OCI-LY1 (cell line): ENCODE measurements at regions not wholly inside any gene's neighbourhood (a gene's known extent, or its start where the extent isn't known, plus 50 kb on each side); places are given as distances from the start of the nearest gene placed in this dataset.

Experiments used
- H2AFZ ChIP-seq: fragments of 200-600 bp; sonication (generic), shearing (Covaris generic); 2 replicates; pipeline ENCODE4 v1.6.0; 2014; ENCODE audit warnings: antibody characterized with exemption, mild to moderate bottlenecking, low read length
- H3F3A ChIP-seq: fragments of 200-600 bp; sonication (generic), shearing (Covaris generic); 2 replicates; pipeline ENCODE4 v1.6.0; 2014; ENCODE audit warnings: mild to moderate bottlenecking, antibody characterized with exemption, low read length, moderate library complexity; ENCODE audit not compliant: insufficient read depth
- H3K27ac ChIP-seq: fragments of 200-600 bp; sonication (generic); 2 replicates; pipeline ENCODE4 v1.5.1; 2014; ENCODE audit warnings: low read length, mixed run types, mild to moderate bottlenecking, low read depth; ENCODE audit not compliant: poor library complexity, severe bottlenecking
- H3K27me3 ChIP-seq: fragments of 200-600 bp; sonication (generic); 2 replicates; pipeline ENCODE4 v1.6.0; 2014; ENCODE audit warnings: antibody characterized with exemption, mild to moderate bottlenecking, low read length, moderate library complexity; ENCODE audit not compliant: insufficient read depth
- H3K36me3 ChIP-seq: fragments of 200-600 bp; sonication (generic); 2 replicates; pipeline ENCODE4 v1.6.1; 2014; ENCODE audit warnings: mild to moderate bottlenecking, antibody characterized with exemption, low read length, moderate library complexity, mixed read lengths; ENCODE audit not compliant: insufficient read depth
- H3K4me1 ChIP-seq: fragments of 200-600 bp; sonication (generic); 2 replicates; pipeline ENCODE4 v1.5.1; 2014; ENCODE audit warnings: mild to moderate bottlenecking, low read length, moderate library complexity; ENCODE audit not compliant: insufficient read depth, severe bottlenecking
- H3K4me2 ChIP-seq: fragments of 200-600 bp; sonication (generic), shearing (Covaris generic); 2 replicates; pipeline ENCODE4 v1.6.1; 2014; ENCODE audit warnings: low read length
- H3K4me3 ChIP-seq: fragments of 200-600 bp; sonication (generic); 2 replicates; pipeline ENCODE4 v1.5.1; 2014; ENCODE audit warnings: low read length, low read depth, mild to moderate bottlenecking, mixed read lengths; ENCODE audit not compliant: poor library complexity, severe bottlenecking
- H3K79me2 ChIP-seq: fragments of 200-600 bp; shearing (Covaris generic); 2 replicates; pipeline ENCODE4 v1.6.1; 2016; ENCODE audit warnings: mixed run types, low read length, mixed read lengths; ENCODE audit not compliant: insufficient read depth
- H3K9ac ChIP-seq: fragments of 200-600 bp; sonication (generic), shearing (Covaris generic); 2 replicates; pipeline ENCODE4 v1.6.1; 2014; ENCODE audit warnings: mild to moderate bottlenecking, low read length, mixed read lengths
- H3K9me2 ChIP-seq: fragments of 200-600 bp; sonication (generic), shearing (Covaris generic); 2 replicates; pipeline ENCODE4 v1.6.1; 2014; ENCODE audit warnings: low read depth, mild to moderate bottlenecking, low read length, mixed read lengths
- H3K9me3 ChIP-seq: fragments of 200-600 bp; shearing (Covaris generic); 2 replicates; pipeline ENCODE4 v1.6.1; 2014; ENCODE audit warnings: low read length, mixed read lengths
- H4K20me1 ChIP-seq: fragments of 200-600 bp; sonication (generic), shearing (Covaris generic); 2 replicates; pipeline ENCODE4 v1.6.0; 2016; ENCODE audit warnings: mild to moderate bottlenecking, low read length; ENCODE audit not compliant: insufficient read depth
- CTCF ChIP-seq: fragments of 200-600 bp; sonication (generic), shearing (Covaris generic); IDR thresholded peaks from 2 replicates; pipeline ENCODE4 v1.5.1; 2017; ENCODE audit warnings: mild to moderate bottlenecking, antibody characterized with exemption, low read length, moderate library complexity, mixed read lengths
- EZH2 ChIP-seq: fragments of 200-600 bp; sonication (generic), shearing (Covaris generic); IDR thresholded peaks from 2 replicates; pipeline ENCODE4 v1.8.0; 2017; ENCODE audit warnings: borderline replicate concordance, mixed run types, mild to moderate bottlenecking, antibody characterized with exemption, low read length, moderate library complexity, mixed read lengths

- no peak overlapping the region for H3K4me3 ChIP-seq
- H3K4me1 ChIP-seq = peaks cover 4% of the 10 kb centered on the region
- no peaks in the 10 kb centered on the region for H3K27me3 ChIP-seq
- no peak overlapping the region for H3K9ac ChIP-seq
- no peaks in the 10 kb centered on the region for H4K20me1 ChIP-seq
- H3K79me2 ChIP-seq = no peaks in the 10 kb centered on the region
- no peaks in the 10 kb centered on the region for H3K9me3 ChIP-seq
- H3K4me2 ChIP-seq = no peak overlapping the region
- no peaks in the 10 kb centered on the region for H3K9me2 ChIP-seq
- TF ChIP-seq EZH2 = no peak
- TF ChIP-seq CTCF = no peak
- H3F3A ChIP-seq = no peaks in the 10 kb centered on the region
- no peaks in the 10 kb centered on the region for H3K36me3 ChIP-seq
- no peak overlapping the region for H3K27ac ChIP-seq
- H2AFZ ChIP-seq = no peak overlapping the region
These were observed 78.9 kb upstream of the POU2AF2 start for GRCh38 chr11:111166598-111166997.

- H3K9ac ChIP-seq = no peak overlapping the region
- H3K4me2 ChIP-seq = no peak overlapping the region
- no peaks in the 10 kb centered on the region; the same call in 1 of the 2 replicates for H3K9me2 ChIP-seq
- H3K4me3 ChIP-seq = no peak overlapping the region
- H3K9me3 ChIP-seq = 0 out of 2 replicates have a peak, but pooled peaks cover 3% of the 10 kb centered on the region
- peaks cover 4% of the 10 kb centered on the region for H3K4me1 ChIP-seq
- no peaks in the 10 kb centered on the region for H3K36me3 ChIP-seq
- H3K27ac ChIP-seq = no peak overlapping the region
- TF ChIP-seq CTCF (no peak; the same call in 1 of the 2 replicates), EZH2 (no peak)
- no peaks in the 10 kb centered on the region for H3F3A ChIP-seq
- H4K20me1 ChIP-seq = no peaks in the 10 kb centered on the region
- H2AFZ ChIP-seq = peak overlapping the region; percentile 41; the same call in 1 of the 2 replicates
- H3K79me2 ChIP-seq = no peaks in the 10 kb centered on the region
- no peaks in the 10 kb centered on the region for H3K27me3 ChIP-seq
These were observed 83.2 kb upstream of the POU2AF2 start for GRCh38 chr11:111162305-111162704.

- TF ChIP-seq CTCF = no peak
- TF ChIP-seq EZH2 = no peak
- Histone ChIP-seq H4K20me1 (no peaks in the 10 kb centered on the region), H3K9me2 (no peaks in the 10 kb centered on the region; the same call in 1 of the 2 replicates), H3K4me1 (peaks cover 7% of the 10 kb centered on the region), H3K79me2 (no peaks in the 10 kb centered on the region), H3K4me2 (no peak overlapping the region), H3K9me3 (0 out of 2 replicates have a peak, but pooled peaks cover 3% of the 10 kb centered on the region), H3K36me3 (no peaks in the 10 kb centered on the region), H3K27me3 (no peaks in the 10 kb centered on the region), H3K27ac (no peak overlapping the region), H3F3A (no peaks in the 10 kb centered on the region), H3K4me3 (no peak overlapping the region), H2AFZ (no peak overlapping the region), H3K9ac (no peak overlapping the region)
These were observed 88.0 kb upstream of the POU2AF2 start for GRCh38 chr11:111157571-111157970.
